MM.1S (cell line): ENCODE measurements at regions not wholly inside any gene's neighbourhood (a gene's known extent, or its start where the extent isn't known, plus 50 kb on each side); places are given as distances from the start of the nearest gene placed in this dataset.

Experiments
- DNase-seq: peaks from one replicate; pipeline ENCODE4 v3.0.0-alpha.2; 2015
- H2AFZ ChIP-seq: fragments of 300-600 bp; sonication (generic); 2 replicates; pipeline ENCODE4 v1.6.0; 2016; ENCODE audit warnings: antibody characterized with exemption, low read length
- H3F3A ChIP-seq: fragments of 300-600 bp; sonication (generic); 2 replicates; pipeline ENCODE4 v1.6.1; 2016; ENCODE audit warnings: mild to moderate bottlenecking, antibody characterized with exemption, low read length, moderate library complexity, mixed read lengths; ENCODE audit not compliant: insufficient read depth
- H3K27ac ChIP-seq: fragments of 300-600 bp; sonication (generic); 2 replicates; pipeline ENCODE4 v1.5.1; 2016; ENCODE audit warnings: mild to moderate bottlenecking, low read length
- H3K27me3 ChIP-seq: fragments of 300-600 bp; sonication (generic); replicated peaks from 2 replicates; pipeline ENCODE4 v1.6.0; 2016; ENCODE audit warnings: low read length; ENCODE audit not compliant: insufficient read depth
- H3K36me3 ChIP-seq: fragments of 300-600 bp; sonication (generic); replicated peaks from 2 replicates; pipeline ENCODE4 v1.6.1; 2016; ENCODE audit warnings: mild to moderate bottlenecking, low read length, mixed read lengths; ENCODE audit not compliant: insufficient read depth
- H3K4me1 ChIP-seq: fragments of 300-600 bp; sonication (generic); 2 replicates; pipeline ENCODE4 v1.6.1; 2016; ENCODE audit warnings: low read length, mixed read lengths
- H3K4me2 ChIP-seq: fragments of 300-600 bp; sonication (generic); 2 replicates; pipeline ENCODE4 v1.6.0; 2016; ENCODE audit warnings: low read depth, low read length
- H3K4me3 ChIP-seq: fragments of 300-600 bp; sonication (generic); 2 replicates; pipeline ENCODE4 v1.5.1; 2016; ENCODE audit warnings: low read length, mixed read lengths
- H3K79me2 ChIP-seq: fragments of 300-600 bp; sonication (generic); 2 replicates; pipeline ENCODE4 v1.6.1; 2016; ENCODE audit warnings: mixed run types, low read length, mixed read lengths
- H3K9ac ChIP-seq: fragments of 300-600 bp; sonication (generic); 2 replicates; pipeline ENCODE4 v1.6.1; 2016; ENCODE audit warnings: low read length, mixed read lengths
- H3K9me2 ChIP-seq: fragments of 300-600 bp; sonication (generic); replicated peaks from 2 replicates; pipeline ENCODE4 v1.6.1; 2016; ENCODE audit warnings: mild to moderate bottlenecking, low read length, mixed read lengths; ENCODE audit not compliant: insufficient read depth
- H3K9me3 ChIP-seq: fragments of 300-600 bp; sonication (generic); replicated peaks from 2 replicates; pipeline ENCODE4 v1.6.1; 2016; ENCODE audit warnings: mild to moderate bottlenecking, low read length, mixed read lengths; ENCODE audit not compliant: insufficient read depth
- H4K20me1 ChIP-seq: fragments of 300-600 bp; sonication (generic); 2 replicates; pipeline ENCODE4 v1.6.1; 2016; ENCODE audit warnings: mild to moderate bottlenecking, low read length, moderate library complexity, mixed read lengths; ENCODE audit not compliant: insufficient read depth
- EZH2 ChIP-seq: fragments of 300-600 bp; sonication (generic); optimal IDR thresholded peaks from 2 replicates; pipeline ENCODE3; 2017; ENCODE audit warnings: low read depth, mild to moderate bottlenecking, antibody characterized with exemption, low read length, mixed read lengths
- EZH2phosphoT487 ChIP-seq: fragments of 300-600 bp; sonication (generic); IDR thresholded peaks from 2 replicates; pipeline ENCODE4 v1.6.1; 2018; ENCODE audit warnings: antibody characterized with exemption, low read length
- TF ChIP-seq, protein P1 (sequence below): fragments of 300-600 bp; sonication (generic); IDR thresholded peaks from 2 replicates; pipeline ENCODE4 v1.5.1; 2016; ENCODE audit warnings: antibody characterized with exemption, low read length, mixed read lengths

DNA sequence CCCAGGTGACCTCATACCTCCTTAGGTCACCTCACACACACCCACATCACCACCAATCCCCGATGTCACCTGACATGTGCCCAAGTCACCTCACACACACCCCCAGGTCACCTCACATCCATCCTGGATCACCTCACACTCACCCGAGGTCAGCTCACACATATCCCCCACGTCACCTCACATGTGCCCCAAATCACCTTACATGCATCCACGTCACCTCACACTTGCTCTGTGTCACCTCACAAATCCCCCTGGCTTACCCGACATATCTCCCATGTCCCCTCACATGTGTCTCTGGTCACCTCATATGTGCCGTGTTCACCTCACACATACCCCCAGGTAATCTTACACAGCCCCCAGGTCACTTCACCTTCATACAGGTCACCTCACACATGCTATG, 864.6 kb downstream of the TMEM121 start:
- TF ChIP-seq, protein P1, sequence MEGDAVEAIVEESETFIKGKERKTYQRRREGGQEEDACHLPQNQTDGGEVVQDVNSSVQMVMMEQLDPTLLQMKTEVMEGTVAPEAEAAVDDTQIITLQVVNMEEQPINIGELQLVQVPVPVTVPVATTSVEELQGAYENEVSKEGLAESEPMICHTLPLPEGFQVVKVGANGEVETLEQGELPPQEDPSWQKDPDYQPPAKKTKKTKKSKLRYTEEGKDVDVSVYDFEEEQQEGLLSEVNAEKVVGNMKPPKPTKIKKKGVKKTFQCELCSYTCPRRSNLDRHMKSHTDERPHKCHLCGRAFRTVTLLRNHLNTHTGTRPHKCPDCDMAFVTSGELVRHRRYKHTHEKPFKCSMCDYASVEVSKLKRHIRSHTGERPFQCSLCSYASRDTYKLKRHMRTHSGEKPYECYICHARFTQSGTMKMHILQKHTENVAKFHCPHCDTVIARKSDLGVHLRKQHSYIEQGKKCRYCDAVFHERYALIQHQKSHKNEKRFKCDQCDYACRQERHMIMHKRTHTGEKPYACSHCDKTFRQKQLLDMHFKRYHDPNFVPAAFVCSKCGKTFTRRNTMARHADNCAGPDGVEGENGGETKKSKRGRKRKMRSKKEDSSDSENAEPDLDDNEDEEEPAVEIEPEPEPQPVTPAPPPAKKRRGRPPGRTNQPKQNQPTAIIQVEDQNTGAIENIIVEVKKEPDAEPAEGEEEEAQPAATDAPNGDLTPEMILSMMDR, result no peak
- no peak for TF ChIP-seq EZH2phosphoT487
- H3K27ac ChIP-seq, result no peak overlapping the region
- H2AFZ ChIP-seq, result no peak overlapping the region
- no peak overlapping the region for H3K9ac ChIP-seq
- no peaks in the 10 kb centered on the region for H3K4me1 ChIP-seq
- H3K79me2 ChIP-seq, result no peaks in the 10 kb centered on the region
- H3K9me2 ChIP-seq, result no peaks in the 10 kb centered on the region
- H3K9me3 ChIP-seq, result no peaks in the 10 kb centered on the region
- H3K27me3 ChIP-seq, result no peaks in the 10 kb centered on the region
- H3K36me3 ChIP-seq, result no peaks in the 10 kb centered on the region
- H3F3A ChIP-seq, result no peaks in the 10 kb centered on the region
- no peaks in the 10 kb centered on the region for H4K20me1 ChIP-seq
- H3K4me2 ChIP-seq, result no peak overlapping the region
- no peak for DNase-seq
- H3K4me3 ChIP-seq, result no peak overlapping the region

DNA sequence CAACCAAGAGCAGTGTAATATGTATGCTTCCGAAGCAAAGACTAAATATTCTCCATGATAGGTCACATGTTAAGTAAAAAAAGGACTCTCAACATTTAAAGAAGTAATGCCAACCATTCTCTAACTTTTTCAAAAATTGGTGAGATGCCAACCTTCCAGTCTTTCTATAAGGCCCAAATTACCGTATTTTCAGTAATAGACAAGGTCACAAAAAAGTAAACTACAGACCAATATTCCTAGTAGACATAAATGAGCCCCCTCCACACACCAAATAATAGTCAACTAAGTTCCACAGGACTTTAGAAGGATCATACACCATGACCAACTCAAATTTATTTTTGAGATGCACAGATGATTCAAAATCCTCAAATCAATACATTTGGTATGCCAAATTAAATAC, 867.4 kb downstream of the TMEM121 start:
- Histone ChIP-seq H3K9me3 (no peaks in the 10 kb centered on the region), H3K4me2 (no peak overlapping the region), H3K36me3 (no peaks in the 10 kb centered on the region), H3K79me2 (no peaks in the 10 kb centered on the region), H4K20me1 (no peaks in the 10 kb centered on the region), H3K4me1 (no peaks in the 10 kb centered on the region), H3K4me3 (no peak overlapping the region), H3K27me3 (no peaks in the 10 kb centered on the region), H3K9ac (no peak overlapping the region), H3K27ac (no peak overlapping the region), H3K9me2 (no peaks in the 10 kb centered on the region), H3F3A (no peaks in the 10 kb centered on the region), H2AFZ (no peak overlapping the region)
- no peak for TF ChIP-seq EZH2
- TF ChIP-seq, protein P1, result no peak
- TF ChIP-seq EZH2phosphoT487, result no peak
- no peak for DNase-seq

DNA sequence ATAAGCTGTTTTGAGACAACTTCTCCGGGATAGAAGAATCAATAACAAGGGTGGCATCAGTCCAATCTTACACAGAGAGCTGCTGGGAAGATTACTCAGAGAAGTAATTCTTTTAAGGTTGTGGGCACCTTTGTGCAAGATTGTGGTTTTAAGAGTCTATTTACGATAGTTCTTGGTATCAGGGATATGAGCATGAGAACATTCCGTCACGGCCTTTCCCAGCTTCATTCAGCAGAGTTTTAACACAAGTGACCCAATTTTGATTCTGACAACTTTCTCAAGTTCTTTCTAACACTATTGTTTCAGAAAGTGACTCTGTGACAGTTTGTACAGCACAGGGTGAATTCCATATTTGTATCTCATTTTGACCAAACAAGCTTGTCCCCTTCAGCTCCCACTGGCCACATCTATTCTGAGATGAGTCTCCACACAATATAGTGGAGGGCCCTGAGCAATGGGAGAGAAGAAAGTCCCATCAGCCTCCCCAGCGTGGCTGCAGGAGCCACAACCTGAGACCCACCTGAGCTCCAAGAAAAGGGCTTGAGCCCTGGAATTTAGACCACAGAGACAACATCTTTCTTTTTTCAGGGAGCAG, 869.2 kb downstream of the TMEM121 start:
- Histone ChIP-seq H3K9ac (no peak overlapping the region), H2AFZ (no peak overlapping the region), H3K4me2 (no peak overlapping the region), H4K20me1 (no peaks in the 10 kb centered on the region), H3F3A (no peaks in the 10 kb centered on the region), H3K4me1 (no peaks in the 10 kb centered on the region), H3K9me2 (no peaks in the 10 kb centered on the region), H3K36me3 (no peaks in the 10 kb centered on the region), H3K79me2 (no peaks in the 10 kb centered on the region), H3K9me3 (no peaks in the 10 kb centered on the region), H3K4me3 (no peak overlapping the region), H3K27me3 (no peaks in the 10 kb centered on the region), H3K27ac (no peak overlapping the region)
- TF ChIP-seq EZH2phosphoT487 (no peak), EZH2 (no peak)
- TF ChIP-seq, protein P1, result no peak
- no peak for DNase-seq
